HG02970 (cell line): ENCODE measurements at regions not wholly inside any gene's neighbourhood (a gene's known extent, or its start where the extent isn't known, plus 50 kb on each side); places are given as distances from the start of the nearest gene placed in this dataset.

Experiments used
- ATAC-seq: cut with Tn5 transposase; IDR thresholded peaks from one replicate; pipeline ENCODE4 v1.9.1; 2021; ENCODE audit warnings: mild to moderate bottlenecking, moderate library complexity, moderate number of reproducible peaks; ENCODE audit not compliant: unreplicated experiment, low FRiP score

DNA sequence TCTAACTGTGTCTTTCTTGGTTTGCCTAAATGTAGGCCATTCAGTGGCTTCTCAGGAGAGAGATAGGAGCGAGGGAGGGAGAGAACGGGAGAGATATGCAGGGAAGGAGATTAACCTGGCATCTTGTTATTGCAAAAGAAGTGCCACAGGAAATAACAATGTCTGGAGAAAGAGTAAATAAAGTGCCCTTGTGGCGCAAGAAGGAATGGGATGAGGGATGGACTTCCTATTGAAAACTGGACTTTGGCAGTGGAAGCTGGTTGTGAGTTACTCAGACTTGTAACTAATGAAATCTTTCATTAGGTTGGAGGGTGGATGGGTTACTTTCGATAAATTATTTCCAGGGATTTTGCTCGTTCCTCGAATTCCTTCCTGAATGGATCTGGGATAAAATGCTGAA, 136.1 kb downstream of the LACC1 start:
- no peak for ATAC-seq

DNA sequence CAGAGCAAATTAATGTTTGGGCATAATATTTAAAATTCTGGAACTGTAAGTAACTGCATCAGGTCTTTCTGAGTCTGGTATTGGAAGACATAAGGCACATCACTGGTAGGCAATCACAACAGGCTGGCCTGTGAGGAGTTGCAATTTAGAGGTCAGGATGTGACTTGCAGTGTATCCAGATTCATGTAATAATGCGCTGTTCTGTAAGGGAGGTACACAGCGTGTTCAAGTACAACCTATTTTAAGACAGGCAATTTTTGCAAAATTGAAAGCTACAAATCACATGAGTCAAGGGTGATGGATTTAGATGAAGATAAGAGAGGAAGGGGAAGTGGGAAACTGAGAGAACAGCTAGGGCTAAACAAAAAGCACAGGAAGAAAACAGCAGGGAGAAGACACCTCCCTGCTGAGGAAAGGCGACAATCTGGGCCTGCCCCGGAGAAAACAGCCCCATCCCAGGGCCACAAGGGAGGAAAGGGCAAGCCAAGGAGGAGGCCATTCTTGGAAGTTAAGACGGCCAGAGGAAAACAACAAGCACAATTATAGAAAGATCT, 138.1 kb downstream of the LACC1 start:
- ATAC-seq, result no peak

DNA sequence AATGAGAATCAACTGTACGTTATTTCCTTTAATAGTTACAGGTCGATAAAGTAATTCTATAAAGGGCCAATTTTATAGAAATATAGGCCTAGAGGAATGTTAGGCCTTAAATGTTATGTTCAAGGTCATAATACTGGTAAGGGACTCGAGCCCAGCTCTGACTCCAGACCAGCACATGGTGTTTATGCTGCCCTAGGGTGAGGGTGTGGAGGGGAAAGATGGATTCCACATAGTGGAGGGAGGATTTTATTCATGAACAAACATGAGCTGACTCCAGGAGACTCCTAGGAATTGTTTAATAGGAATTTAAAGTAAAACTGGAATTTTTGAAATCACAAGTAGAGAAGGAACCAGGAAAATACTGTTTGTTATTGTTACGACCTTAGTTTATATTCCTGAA, 139.9 kb downstream of the LACC1 start:
- ATAC-seq, result no peak

- ATAC-seq, result no peak
Measured at GRCh38 chr13:44021422-44021821, 141.7 kb downstream of the LACC1 start.

DNA sequence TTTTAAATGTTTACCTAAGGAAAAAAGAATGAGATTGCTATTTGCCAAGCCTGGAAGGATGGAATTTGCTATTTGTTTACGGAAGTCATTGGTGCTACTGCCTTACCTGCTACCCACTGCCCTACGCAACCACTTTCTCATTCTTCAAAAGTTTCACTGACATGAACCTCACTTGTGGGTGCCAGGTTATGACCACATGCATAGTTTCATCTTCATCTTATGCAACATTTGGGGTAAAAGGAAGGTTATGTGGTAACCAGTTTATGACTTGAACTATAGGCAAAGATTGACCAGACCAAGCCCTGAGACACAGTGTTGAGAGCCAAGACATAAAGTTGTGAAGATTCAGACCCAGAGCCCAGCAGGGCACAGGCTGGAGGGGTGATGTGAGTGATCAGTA, 142.5 kb downstream of the LACC1 start:
- no peak for ATAC-seq

- no peak for ATAC-seq
Measured at GRCh38 chr13:44024167-44024845, 144.6 kb downstream of the LACC1 start.

- ATAC-seq, result no peak
Measured at GRCh38 chr13:44024846-44025195, 145.1 kb downstream of the LACC1 start.

DNA sequence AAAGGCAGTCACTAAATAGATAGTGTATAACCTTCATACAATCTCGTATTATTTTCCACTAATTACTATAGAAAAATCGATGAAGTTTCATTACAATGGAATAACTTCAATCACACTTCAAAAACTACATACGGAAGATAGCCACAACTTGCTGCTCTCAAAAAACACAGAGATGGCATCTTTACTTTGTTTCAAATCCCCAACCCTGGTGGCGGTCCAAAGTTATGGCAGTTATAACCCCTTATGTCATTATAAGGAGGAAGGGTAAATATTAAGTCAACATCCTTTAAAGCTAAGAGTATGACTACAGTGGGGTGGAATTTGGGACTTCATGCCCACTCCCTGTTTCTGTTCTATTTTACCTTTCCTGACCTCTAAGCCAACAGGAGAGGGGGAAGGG, 146.5 kb downstream of the LACC1 start:
- no peak for ATAC-seq

DNA sequence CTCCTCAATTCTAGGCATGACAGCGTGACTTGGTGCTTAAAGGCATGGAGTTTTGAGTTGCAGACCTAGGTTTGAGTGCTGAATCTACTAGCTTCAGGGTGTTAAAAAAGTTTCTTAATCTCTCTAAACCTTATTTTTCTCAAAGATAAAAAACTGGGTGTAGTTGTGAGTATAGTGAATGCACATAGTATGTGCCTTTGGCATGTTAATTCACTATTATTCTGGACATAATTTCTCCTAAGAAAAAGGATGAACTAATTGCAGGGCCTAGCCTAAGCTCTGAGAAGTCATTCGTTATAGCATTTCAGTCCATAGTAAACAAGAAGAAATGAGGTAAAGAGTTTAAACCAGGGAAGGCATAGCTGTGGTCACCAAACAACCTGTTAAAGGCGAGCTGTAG, 149.0 kb downstream of the LACC1 start:
- no peak for ATAC-seq

GRCh38 chr13:44030615-44031014, 150.9 kb downstream of the LACC1 start:
- no peak for ATAC-seq

- no peak for ATAC-seq
Measured at GRCh38 chr13:44031555-44031954, 151.9 kb downstream of the LACC1 start.

DNA sequence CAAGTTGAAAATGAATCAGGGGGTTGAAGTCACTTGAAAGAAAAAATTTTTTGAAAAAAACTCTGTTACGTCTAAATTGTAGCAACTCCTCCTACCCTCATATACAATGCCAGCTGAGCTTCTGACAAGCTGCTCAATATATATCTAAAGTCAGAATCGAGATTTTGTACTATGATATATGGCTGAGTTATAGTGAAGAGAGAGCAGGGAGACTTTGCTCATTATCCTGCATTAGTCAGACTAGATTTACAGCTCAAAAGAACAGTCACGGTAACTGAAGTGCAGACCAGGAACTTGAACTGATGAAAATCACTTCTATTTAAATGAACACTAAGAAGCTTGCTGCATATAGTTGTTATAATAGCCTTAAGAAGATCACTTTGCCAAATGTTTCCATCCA, 153.1 kb downstream of the LACC1 start:
- ATAC-seq, result no peak

DNA sequence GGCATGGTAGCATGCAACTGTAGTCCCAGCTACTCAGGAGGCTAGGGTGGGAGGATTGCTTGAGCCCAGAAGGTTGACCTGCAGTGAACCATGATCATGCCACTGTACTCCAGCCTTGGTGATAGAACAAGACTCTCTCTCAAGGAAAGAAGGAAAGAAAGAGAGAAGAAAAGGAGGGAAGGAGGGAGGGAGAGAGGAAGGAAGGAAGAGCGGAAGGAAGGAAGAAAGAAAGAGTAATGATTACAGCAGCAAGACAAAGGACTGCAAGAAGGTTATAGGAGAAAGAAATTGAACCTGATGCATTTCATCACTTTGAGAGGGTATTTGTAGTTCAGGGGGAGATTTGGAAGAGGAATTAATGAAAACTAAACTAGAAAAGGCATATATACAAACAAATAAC, 155.7 kb downstream of the LACC1 start:
- ATAC-seq, result no peak

- ATAC-seq, result no peak
Measured at GRCh38 chr13:44040070-44040817, 160.5 kb downstream of the LACC1 start.

GRCh38 chr13:44040818-44041100, 161.1 kb downstream of the LACC1 start:
- no peak for ATAC-seq

- no peak for ATAC-seq
Measured at GRCh38 chr13:44044547-44045179, 165.0 kb downstream of the LACC1 start.

GRCh38 chr13:44045180-44045562, 165.5 kb downstream of the LACC1 start:
- no peak for ATAC-seq

GRCh38 chr13:44046428-44046827, 166.7 kb downstream of the LACC1 start:
- no peak for ATAC-seq

GRCh38 chr13:44048326-44048725, 168.6 kb downstream of the LACC1 start:
- ATAC-seq, result no peak

DNA sequence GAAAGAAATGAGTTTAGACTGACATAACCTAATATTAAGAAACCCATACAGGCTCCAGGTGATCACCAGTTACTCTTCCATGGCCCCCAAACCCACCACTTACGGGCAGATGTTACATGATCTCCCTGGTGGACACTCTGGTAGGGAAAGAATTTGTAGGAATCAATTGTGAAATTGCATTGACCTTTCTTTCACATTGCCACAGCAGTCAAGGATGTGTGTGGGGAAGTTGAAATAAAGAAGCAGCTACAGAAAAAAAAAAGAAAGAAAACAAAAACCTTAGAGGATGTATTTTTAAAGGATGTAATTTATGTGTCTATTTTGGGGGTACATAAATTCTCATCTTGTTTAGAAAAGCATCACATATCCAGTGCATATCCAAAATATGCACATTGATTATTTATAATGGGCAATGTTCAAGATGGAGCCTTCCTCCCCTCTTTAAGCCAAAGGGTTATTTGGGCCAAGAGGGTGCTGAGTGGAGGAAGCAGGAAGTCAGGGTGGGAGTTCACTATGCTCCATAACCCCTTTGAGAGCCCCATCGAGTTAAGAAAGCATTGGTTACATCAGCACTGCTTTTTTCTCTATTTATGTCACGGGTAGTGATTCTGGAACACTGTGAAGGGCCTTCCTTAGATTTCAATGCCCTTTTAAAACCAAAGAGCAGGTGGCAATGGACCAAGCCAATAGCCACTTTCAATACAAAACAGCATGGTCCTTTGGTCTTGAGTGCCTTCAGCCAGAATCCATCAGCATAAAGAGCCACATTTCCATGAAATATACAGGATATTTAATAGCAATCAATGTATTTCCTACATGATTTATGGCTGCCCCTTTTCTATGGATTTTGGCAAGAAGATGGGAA, 169.6 kb downstream of the LACC1 start:
- ATAC-seq, result no peak
